Fibroblast of skin of scalp (primary cell): ENCODE measurements at regions not wholly inside any gene's neighbourhood (a gene's known extent, or its start where the extent isn't known, plus 50 kb on each side); places are given as distances from the start of the nearest gene placed in this dataset.
"Not testable (repeated sequence)": the region's sequence is repeated elsewhere in the genome, so short reads cannot be mapped to it uniquely, and the experiment has no call there.

Experiments used
- DNase-seq: peaks from one replicate; pipeline ENCODE4 v3.0.0-alpha.2; 2013

- DNase-seq, result no peak
These were observed 51.1 kb upstream of the JADE1 start for GRCh38 chr4:128758314-128758922.

- no peak for DNase-seq
These were observed 51.8 kb upstream of the JADE1 start for GRCh38 chr4:128757712-128758111.

- DNase-seq, result no peak
These were observed 58.1 kb upstream of the JADE1 start for GRCh38 chr4:128751354-128751753.

- not testable (repeated sequence) for DNase-seq
These were observed 67.8 kb upstream of the JADE1 start for GRCh38 chr4:128741748-128742147.

GRCh38 chr4:128737098-128737513, 72.4 kb upstream of the JADE1 start:
- DNase-seq, result no peak

- DNase-seq, result no peak
These were observed 73.8 kb upstream of the JADE1 start for GRCh38 chr4:128735714-128736113.

GRCh38 chr4:128728190-128728589, 81.3 kb upstream of the JADE1 start:
- DNase-seq, result no peak

GRCh38 chr4:128727658-128728057, 81.8 kb upstream of the JADE1 start:
- DNase-seq, result no peak

- no peak for DNase-seq
These were observed 84.0 kb upstream of the JADE1 start for GRCh38 chr4:128725405-128726055.

- DNase-seq, result no peak
These were observed 86.6 kb upstream of the JADE1 start for GRCh38 chr4:128722911-128723310.

GRCh38 chr4:128721896-128722295, 87.6 kb upstream of the JADE1 start:
- no peak for DNase-seq

GRCh38 chr4:128720270-128720669, 89.2 kb upstream of the JADE1 start:
- no peak for DNase-seq

- peak; percentile 89 for DNase-seq
These were observed 90.7 kb upstream of the JADE1 start for GRCh38 chr4:128718768-128719167.

GRCh38 chr4:128716338-128716737, 93.2 kb upstream of the JADE1 start:
- DNase-seq, result no peak

- peak; percentile 60 for DNase-seq
These were observed 93.9 kb upstream of the JADE1 start for GRCh38 chr4:128715616-128716015.

GRCh38 chr4:128711361-128711760, 98.1 kb upstream of the JADE1 start:
- DNase-seq, result no peak

GRCh38 chr4:128709268-128709667, 100.2 kb upstream of the JADE1 start:
- no peak for DNase-seq

GRCh38 chr4:128707864-128708263, 101.6 kb upstream of the JADE1 start:
- peak; percentile 36 for DNase-seq

GRCh38 chr4:128703948-128704347, 105.6 kb upstream of the JADE1 start:
- no peak for DNase-seq

- peak; percentile 46 for DNase-seq
These were observed 108.7 kb upstream of the JADE1 start for GRCh38 chr4:128700659-128701350.

- DNase-seq, result no peak
These were observed 111.1 kb upstream of the JADE1 start for GRCh38 chr4:128698386-128698785.

- DNase-seq, result no peak
These were observed 112.2 kb upstream of the JADE1 start for GRCh38 chr4:128697323-128697722.

- no peak for DNase-seq
These were observed 119.5 kb upstream of the JADE1 start for GRCh38 chr4:128690011-128690410.

- no peak for DNase-seq
These were observed 120.6 kb upstream of the JADE1 start for GRCh38 chr4:128688846-128689437.
